ENCODE measurements at regions not wholly inside any gene's neighbourhood (a gene's known extent, or its start where the extent isn't known, plus 50 kb on each side); places are given as distances from the start of the nearest gene placed in this dataset.
A peak's percentile ranks its signal among the peaks of the same experiment; 100 is the strongest.
"Not testable (repeated sequence)": the region's sequence is repeated elsewhere in the genome, so short reads cannot be mapped to it uniquely, and the experiment has no call there.

DNA sequence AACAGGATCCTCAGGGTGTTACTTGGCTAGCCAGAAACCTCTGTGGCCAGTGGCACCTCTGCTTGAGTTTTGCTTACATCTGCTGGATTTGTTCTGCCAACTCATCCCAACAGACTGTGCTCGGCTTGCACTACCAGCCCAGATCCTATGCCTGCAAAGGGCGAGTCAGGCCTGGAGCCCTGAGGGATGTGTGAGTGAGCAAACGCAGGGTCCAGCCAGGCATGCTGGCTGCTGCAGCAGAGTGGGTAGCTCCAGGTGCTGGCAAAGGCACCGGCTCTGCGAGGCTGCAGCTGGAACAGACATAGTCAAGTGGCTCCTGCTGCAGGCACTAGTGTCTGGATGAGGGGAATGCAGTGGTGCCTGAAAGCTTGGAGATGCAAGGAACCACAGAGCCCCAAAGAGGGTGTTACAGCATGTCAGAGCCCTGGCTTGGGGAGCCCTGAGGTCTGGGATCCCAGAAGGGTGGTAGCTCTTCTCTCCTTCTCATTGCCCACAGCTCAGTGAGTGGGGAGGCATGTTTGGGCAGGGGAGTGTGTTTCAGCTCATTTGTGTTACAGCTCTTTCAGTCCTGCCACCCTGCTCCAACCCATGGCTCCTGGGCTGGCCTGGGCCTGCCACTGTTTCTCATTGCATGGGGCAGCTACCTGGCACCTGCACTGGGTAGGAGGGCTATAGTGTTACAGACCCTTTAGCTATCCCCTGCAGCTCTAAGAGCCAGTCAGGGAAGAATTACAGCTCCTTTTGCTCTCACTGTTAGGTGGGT lies 332.6 kb downstream of the TAF11L14 start:
- H3K27ac ChIP-seq (ENCODE audit: low read depth in 1 of 2, low read length in 2 of 2) = no peak overlapping the region
- intact Hi-C loops (cut with DNase I) = no loop called here
- ATAC-seq (ENCODE audit: low FRiP score) = peak; percentile 41
- H3K4me1 ChIP-seq (ENCODE audit: control insufficient read depth in 1 of 2, insufficient read depth in 2 of 2, low read length in 2 of 2) = no peaks in the 10 kb centered on the region
- DNase-seq = no peak
- H3K4me3 ChIP-seq (ENCODE audit: low read length in 2 of 2) = no peak overlapping the region
- no peaks in the 10 kb centered on the region for H3K9me3 ChIP-seq (ENCODE audit: control insufficient read depth, low read length)
- WGBS, 2 donors = 79 to 80% methylated on average over 5 of the region's 5 CpGs
- no peaks in the 10 kb centered on the region for H3K27me3 ChIP-seq (ENCODE audit: control insufficient read depth in 1 of 2, insufficient read depth in 2 of 2, low read length in 1 of 2)
- no peaks in the 10 kb centered on the region for H3K36me3 ChIP-seq (ENCODE audit: control insufficient read depth in 1 of 2, insufficient read depth in 2 of 2, low read length in 1 of 2)

DNA sequence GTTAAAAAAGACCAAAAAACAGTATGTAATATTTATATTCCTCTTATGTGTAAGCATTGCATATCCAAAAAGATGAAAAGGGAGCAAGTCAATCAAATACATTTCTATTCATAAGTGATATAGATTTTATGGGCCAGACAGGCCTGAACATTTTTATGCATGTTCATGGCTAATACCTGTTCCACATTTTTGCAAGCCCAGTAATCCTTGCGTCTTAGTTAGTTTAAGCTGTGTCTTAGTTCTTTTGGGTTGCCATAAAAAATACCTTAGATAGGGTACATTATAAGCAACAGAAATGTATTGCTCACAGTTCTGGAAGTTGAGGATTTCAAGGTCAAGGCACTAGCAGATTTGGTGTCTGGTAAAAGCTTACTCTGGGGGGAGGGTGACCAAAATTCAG lies 342.1 kb downstream of the TAF11L14 start:
- no peak overlapping the region for H3K4me3 ChIP-seq (ENCODE audit: low read length in 2 of 2)
- intact Hi-C loops (cut with DNase I) = no loop called here
- H3K9me3 ChIP-seq (ENCODE audit: control insufficient read depth, low read length) = no peaks in the 10 kb centered on the region
- H3K36me3 ChIP-seq (ENCODE audit: control insufficient read depth in 1 of 2, insufficient read depth in 2 of 2, low read length in 1 of 2) = no peaks in the 10 kb centered on the region
- no peaks in the 10 kb centered on the region for H3K27me3 ChIP-seq (ENCODE audit: control insufficient read depth in 1 of 2, insufficient read depth in 2 of 2, low read length in 1 of 2)
- DNase-seq (no peak), ATAC-seq (ENCODE audit: low FRiP score) (no peak)
- no peaks in the 10 kb centered on the region for H3K4me1 ChIP-seq (ENCODE audit: control insufficient read depth in 1 of 2, insufficient read depth in 2 of 2, low read length in 2 of 2)
- H3K27ac ChIP-seq (ENCODE audit: low read depth in 1 of 2, low read length in 2 of 2) = no peak overlapping the region
- WGBS, 2 donors = 92 to 95% methylated on average over 1 of the region's 1 CpG

DNA sequence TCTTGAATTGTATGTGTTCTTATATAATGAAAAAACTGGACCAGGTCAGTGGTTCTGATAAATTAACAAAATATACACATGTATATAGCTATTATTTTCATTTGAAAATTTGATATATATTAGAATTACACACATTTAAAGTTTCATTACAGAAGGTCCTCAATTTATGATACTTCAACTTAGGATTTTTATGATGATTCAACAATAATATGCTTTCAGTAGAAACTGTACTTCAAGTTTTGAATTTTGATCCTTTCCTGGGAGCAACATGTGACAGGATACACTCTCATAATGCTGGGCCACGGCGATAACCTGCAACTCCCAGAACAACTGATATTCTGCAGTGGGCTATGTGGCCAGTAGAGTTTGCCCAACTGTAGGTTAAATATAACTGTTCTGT lies 344.7 kb downstream of the TAF11L14 start:
- Histone ChIP-seq H3K27ac (ENCODE audit: low read depth in 1 of 2, low read length in 2 of 2) (no peak overlapping the region), H3K27me3 (ENCODE audit: control insufficient read depth in 1 of 2, insufficient read depth in 2 of 2, low read length in 1 of 2) (no peaks in the 10 kb centered on the region), H3K4me3 (ENCODE audit: low read length in 2 of 2) (no peak overlapping the region), H3K36me3 (ENCODE audit: control insufficient read depth in 1 of 2, insufficient read depth in 2 of 2, low read length in 1 of 2) (no peaks in the 10 kb centered on the region), H3K4me1 (ENCODE audit: control insufficient read depth in 1 of 2, insufficient read depth in 2 of 2, low read length in 2 of 2) (no peaks in the 10 kb centered on the region), H3K9me3 (ENCODE audit: control insufficient read depth, low read length) (no peaks in the 10 kb centered on the region)
- DNase-seq (no peak), ATAC-seq (ENCODE audit: low FRiP score) (no peak)
- intact Hi-C loops (cut with DNase I) = no loop called here
- 84 to 93% methylated on average over 2 of the region's 2 CpGs for WGBS, 2 donors

DNA sequence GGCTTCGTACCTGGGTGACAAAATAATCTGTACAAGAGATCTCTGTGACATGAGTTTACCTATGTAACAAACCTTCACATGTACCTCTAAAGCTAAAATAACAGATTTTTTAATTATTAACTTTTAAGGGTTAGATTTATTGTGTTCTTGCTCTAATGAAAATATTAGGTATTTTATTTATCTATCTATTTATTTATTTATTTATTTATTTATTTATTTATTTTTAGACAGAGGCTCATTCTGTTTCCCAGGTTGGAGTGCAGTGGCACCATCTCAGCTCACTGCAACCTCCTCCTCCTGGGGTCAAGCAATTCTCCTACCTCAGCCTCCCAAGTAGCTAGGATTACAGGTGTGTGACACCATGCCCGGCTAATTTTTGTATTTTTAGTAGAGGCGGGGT lies 348.4 kb downstream of the TAF11L14 start:
- H3K4me1 ChIP-seq (ENCODE audit: control insufficient read depth in 1 of 2, insufficient read depth in 2 of 2, low read length in 2 of 2); H3K9me3 ChIP-seq (ENCODE audit: control insufficient read depth, low read length); H3K27me3 ChIP-seq (ENCODE audit: control insufficient read depth in 1 of 2, insufficient read depth in 2 of 2, low read length in 1 of 2); H3K4me3 ChIP-seq (ENCODE audit: low read length in 2 of 2); intact Hi-C loops (cut with DNase I); ATAC-seq (ENCODE audit: low FRiP score); H3K36me3 ChIP-seq (ENCODE audit: control insufficient read depth in 1 of 2, insufficient read depth in 2 of 2, low read length in 1 of 2); H3K27ac ChIP-seq (ENCODE audit: low read depth in 1 of 2, low read length in 2 of 2); DNase-seq: not testable (repeated sequence)
- WGBS, 2 donors = 94 to 98% methylated on average over 3 of the region's 3 CpGs

DNA sequence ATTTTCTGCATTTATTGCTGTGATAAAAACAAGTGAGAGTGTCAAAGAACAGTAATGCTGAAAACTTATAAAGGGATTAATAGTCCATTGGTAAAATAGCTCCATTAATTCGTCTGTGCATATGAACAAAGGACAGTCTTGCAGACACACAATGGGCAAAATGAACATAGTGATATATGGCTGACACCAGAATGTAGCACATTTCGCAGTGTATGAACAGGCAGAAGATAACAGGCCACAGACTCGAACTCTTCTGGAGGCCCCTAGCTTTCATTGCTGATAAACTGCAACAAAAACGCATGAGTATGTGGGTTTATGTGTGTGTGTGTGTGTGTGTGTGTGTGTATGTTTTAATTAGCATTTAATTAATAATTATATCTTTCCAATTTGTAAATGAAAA lies 354.8 kb downstream of the TAF11L14 start:
- H3K36me3 ChIP-seq (ENCODE audit: control insufficient read depth in 1 of 2, insufficient read depth in 2 of 2, low read length in 1 of 2) = no peaks in the 10 kb centered on the region
- no peaks in the 10 kb centered on the region for H3K27me3 ChIP-seq (ENCODE audit: control insufficient read depth in 1 of 2, insufficient read depth in 2 of 2, low read length in 1 of 2)
- 44 to 50% methylated on average over 4 of the region's 4 CpGs for WGBS, 2 donors
- no peak for ATAC-seq (ENCODE audit: low FRiP score)
- intact Hi-C loops (cut with DNase I) = no loop called here
- no peaks in the 10 kb centered on the region for H3K9me3 ChIP-seq (ENCODE audit: control insufficient read depth, low read length)
- no peak overlapping the region for H3K4me3 ChIP-seq (ENCODE audit: low read length in 2 of 2)
- H3K4me1 ChIP-seq (ENCODE audit: control insufficient read depth in 1 of 2, insufficient read depth in 2 of 2, low read length in 2 of 2) = no peaks in the 10 kb centered on the region
- H3K27ac ChIP-seq (ENCODE audit: low read depth in 1 of 2, low read length in 2 of 2) = no peak overlapping the region
- no peak for DNase-seq

DNA sequence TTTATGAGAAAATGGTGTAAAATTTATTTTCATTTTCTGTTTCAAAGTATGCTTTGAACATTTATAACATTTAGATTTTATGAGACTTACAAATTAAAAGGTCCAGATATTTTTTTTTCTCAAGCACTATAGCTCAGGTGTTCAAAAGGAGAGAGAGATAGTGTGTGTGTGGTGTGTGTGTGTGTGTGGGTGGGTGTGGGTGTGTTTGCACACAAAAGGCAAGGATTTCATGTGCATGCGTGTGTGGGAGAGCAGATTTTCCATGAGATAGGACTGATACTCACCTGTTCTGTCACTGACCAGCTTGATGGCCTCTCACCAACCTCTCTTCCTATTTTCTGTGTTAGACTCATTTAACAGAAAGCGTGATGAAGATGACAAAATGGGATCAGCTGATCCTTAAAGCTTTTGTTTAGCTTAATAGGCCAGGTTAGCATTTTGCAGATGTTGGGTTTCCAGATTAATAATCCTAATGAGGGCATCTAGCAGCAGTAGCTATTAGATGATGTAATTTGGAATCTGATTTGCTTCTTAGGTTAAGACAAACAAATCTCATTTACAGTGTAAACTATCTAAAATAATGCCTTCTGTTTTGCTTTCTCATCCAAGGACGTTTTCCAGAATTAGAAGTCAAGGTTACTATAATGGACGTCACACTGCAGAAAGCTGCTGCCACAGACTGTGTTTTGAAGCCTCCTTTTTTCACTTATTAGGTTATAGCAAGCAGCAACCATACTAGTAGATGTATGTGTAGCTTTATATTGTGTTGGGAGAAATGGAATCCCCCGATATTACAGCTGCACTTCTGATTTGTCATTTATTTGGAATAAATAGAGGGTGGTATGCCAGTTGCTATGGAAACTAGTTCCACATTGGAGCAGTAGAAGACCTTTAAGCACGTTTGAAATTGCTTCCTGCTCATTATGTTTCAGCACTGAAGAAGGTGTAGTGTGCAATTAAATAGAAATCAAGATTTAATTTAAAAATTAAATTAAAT lies 355.6 kb downstream of the TAF11L14 start:
- H3K9me3 ChIP-seq (ENCODE audit: control insufficient read depth, low read length) = no peaks in the 10 kb centered on the region
- H3K27ac ChIP-seq (ENCODE audit: low read depth in 1 of 2, low read length in 2 of 2) = no peak overlapping the region
- 35 to 36% methylated on average over 6 of the region's 6 CpGs for WGBS, 2 donors
- DNase-seq (no peak), ATAC-seq (ENCODE audit: low FRiP score) (no peak)
- no peak overlapping the region for H3K4me3 ChIP-seq (ENCODE audit: low read length in 2 of 2)
- intact Hi-C loops (cut with DNase I) = no loop called here
- no peaks in the 10 kb centered on the region for H3K27me3 ChIP-seq (ENCODE audit: control insufficient read depth in 1 of 2, insufficient read depth in 2 of 2, low read length in 1 of 2)
- H3K36me3 ChIP-seq (ENCODE audit: control insufficient read depth in 1 of 2, insufficient read depth in 2 of 2, low read length in 1 of 2) = no peaks in the 10 kb centered on the region
- H3K4me1 ChIP-seq (ENCODE audit: control insufficient read depth in 1 of 2, insufficient read depth in 2 of 2, low read length in 2 of 2) = no peaks in the 10 kb centered on the region

DNA sequence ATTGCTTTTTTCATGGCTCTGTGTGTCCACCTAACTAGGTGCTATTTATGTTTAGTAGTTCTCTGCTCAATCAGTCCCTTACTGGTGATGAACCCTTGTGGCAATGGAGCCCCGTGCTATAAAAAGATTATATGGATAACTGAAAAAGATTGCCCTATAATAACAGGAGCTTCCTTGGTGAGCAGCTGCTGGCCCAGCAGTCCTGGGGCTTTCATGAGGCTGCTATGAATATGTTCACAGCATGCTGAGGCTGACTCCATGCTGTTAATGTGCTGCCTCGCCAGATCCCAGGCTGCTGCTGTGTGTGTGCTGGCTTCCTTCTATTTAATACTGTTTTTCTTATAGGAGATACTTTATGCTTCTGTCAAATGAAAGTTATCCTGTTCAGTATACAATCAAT lies 357.5 kb downstream of the TAF11L14 start:
- 52% methylated on average over 2 of the region's 2 CpGs for WGBS, 2 donors
- H3K27me3 ChIP-seq (ENCODE audit: control insufficient read depth in 1 of 2, insufficient read depth in 2 of 2, low read length in 1 of 2) = no peaks in the 10 kb centered on the region
- H3K4me1 ChIP-seq (ENCODE audit: control insufficient read depth in 1 of 2, insufficient read depth in 2 of 2, low read length in 2 of 2) = no peaks in the 10 kb centered on the region
- H3K36me3 ChIP-seq (ENCODE audit: control insufficient read depth in 1 of 2, insufficient read depth in 2 of 2, low read length in 1 of 2) = no peaks in the 10 kb centered on the region
- no peak overlapping the region for H3K4me3 ChIP-seq (ENCODE audit: low read length in 2 of 2)
- no peak overlapping the region for H3K27ac ChIP-seq (ENCODE audit: low read depth in 1 of 2, low read length in 2 of 2)
- DNase-seq = no peak
- no peaks in the 10 kb centered on the region for H3K9me3 ChIP-seq (ENCODE audit: control insufficient read depth, low read length)
- intact Hi-C loops (cut with DNase I) = no loop called here
- no peak for ATAC-seq (ENCODE audit: low FRiP score)

DNA sequence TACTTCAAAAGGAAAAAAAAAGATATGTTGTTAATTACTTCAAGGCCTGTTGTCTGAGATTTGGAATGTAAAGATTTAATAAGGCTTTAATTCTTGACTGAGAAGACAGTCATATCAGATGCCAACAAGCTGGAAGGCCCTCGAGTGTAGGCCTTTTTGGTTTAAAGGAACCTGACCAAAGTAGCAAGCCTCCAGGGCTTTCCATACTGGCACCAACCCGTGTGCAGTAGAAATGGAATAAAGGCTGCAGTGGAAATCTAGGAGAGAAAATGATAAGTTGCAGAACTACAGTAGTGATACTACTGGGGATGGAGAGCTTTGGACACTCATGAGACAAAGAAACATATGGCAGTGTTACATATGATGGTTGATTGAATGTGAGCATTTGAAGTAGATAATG lies 358.0 kb downstream of the TAF11L14 start:
- WGBS, 2 donors = 29 to 44% methylated on average over 2 of the region's 2 CpGs
- H3K27ac ChIP-seq (ENCODE audit: low read depth in 1 of 2, low read length in 2 of 2) = no peak overlapping the region
- intact Hi-C loops (cut with DNase I) = no loop called here
- H3K4me3 ChIP-seq (ENCODE audit: low read length in 2 of 2) = no peak overlapping the region
- ATAC-seq (ENCODE audit: low FRiP score) (no peak), DNase-seq (no peak)
- H3K36me3 ChIP-seq (ENCODE audit: control insufficient read depth in 1 of 2, insufficient read depth in 2 of 2, low read length in 1 of 2) = no peaks in the 10 kb centered on the region
- no peaks in the 10 kb centered on the region for H3K4me1 ChIP-seq (ENCODE audit: control insufficient read depth in 1 of 2, insufficient read depth in 2 of 2, low read length in 2 of 2)
- H3K27me3 ChIP-seq (ENCODE audit: control insufficient read depth in 1 of 2, insufficient read depth in 2 of 2, low read length in 1 of 2) = no peaks in the 10 kb centered on the region
- H3K9me3 ChIP-seq (ENCODE audit: control insufficient read depth, low read length) = no peaks in the 10 kb centered on the region

DNA sequence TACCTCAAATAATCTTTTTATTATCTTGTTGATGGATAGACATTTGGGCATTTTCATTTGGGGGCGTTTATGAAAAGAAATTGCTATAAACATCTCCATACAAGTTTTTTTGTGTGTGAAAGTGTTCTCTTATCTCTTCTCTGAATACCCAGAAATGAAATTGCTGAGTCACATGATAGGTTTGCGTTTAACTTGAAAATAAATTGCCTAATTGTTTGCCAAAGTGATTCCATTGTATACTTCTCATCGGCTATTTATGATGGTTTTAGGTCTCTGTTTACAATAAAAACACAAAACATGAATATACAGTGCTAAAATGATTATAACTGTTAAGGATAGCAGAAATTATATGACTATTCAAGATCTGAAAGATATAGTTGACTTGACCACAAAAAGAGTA lies 361.7 kb downstream of the TAF11L14 start:
- Histone ChIP-seq H3K27ac (ENCODE audit: low read depth in 1 of 2, low read length in 2 of 2) (no peak overlapping the region), H3K9me3 (ENCODE audit: control insufficient read depth, low read length) (no peaks in the 10 kb centered on the region), H3K4me1 (ENCODE audit: control insufficient read depth in 1 of 2, insufficient read depth in 2 of 2, low read length in 2 of 2) (no peaks in the 10 kb centered on the region), H3K36me3 (ENCODE audit: control insufficient read depth in 1 of 2, insufficient read depth in 2 of 2, low read length in 1 of 2) (no peaks in the 10 kb centered on the region), H3K4me3 (ENCODE audit: low read length in 2 of 2) (no peak overlapping the region), H3K27me3 (ENCODE audit: control insufficient read depth in 1 of 2, insufficient read depth in 2 of 2, low read length in 1 of 2) (no peaks in the 10 kb centered on the region)
- DNase-seq (no peak), ATAC-seq (ENCODE audit: low FRiP score) (no peak)
- intact Hi-C loops (cut with DNase I) = no loop called here
- WGBS, 2 donors = 50 to 69% methylated on average over 3 of the region's 3 CpGs

Measured in aorta (tissue), 5 donors.